Keratinocyte (primary cell): ENCODE measurements at regions not wholly inside any gene's neighbourhood (a gene's known extent, or its start where the extent isn't known, plus 50 kb on each side); places are given as distances from the start of the nearest gene placed in this dataset.

Source experiments
- DNase-seq: peaks from one replicate; pipeline ENCODE4 v3.0.0-alpha.2; 2011; ENCODE audit warnings: low read depth, missing footprints, low spot score
- FAIRE-seq: peaks from 2 replicates; lab custom pipeline; 2011; peaks lifted over from hg19 to GRCh38; lab: Jason Lieb, UNC
- H2AFZ ChIP-seq: 2 replicates; pipeline ENCODE4 v1.6.0; 2012; ENCODE audit warnings: low read length, control low read depth, inconsistent platforms; ENCODE audit not compliant: control insufficient read depth
- H3K27ac ChIP-seq: 2 replicates; pipeline ENCODE4 v1.5.1; 2011; ENCODE audit warnings: low read length; ENCODE audit not compliant: control insufficient read depth, insufficient read depth
- H3K27me3 ChIP-seq: 3 replicates; pipeline ENCODE4 v1.6.0; 2011; ENCODE audit warnings: low read length; ENCODE audit not compliant: control insufficient read depth, insufficient read depth; ENCODE audit errors: extremely low read depth
- H3K36me3 ChIP-seq, 2 experiments: 2 replicates in 1 of 2; 3 replicates in 1 of 2; pipeline ENCODE4 v1.5.1; 2011; ENCODE audit warnings: low read length in 2 of 2, mild to moderate bottlenecking in 1 of 2; ENCODE audit not compliant: control insufficient read depth in 2 of 2, insufficient read depth in 2 of 2; ENCODE audit errors: extremely low read depth in 1 of 2
- H3K4me1 ChIP-seq: 3 replicates; pipeline ENCODE4 v1.5.1; 2011; ENCODE audit warnings: low read length; ENCODE audit not compliant: control insufficient read depth, insufficient read depth; ENCODE audit errors: extremely low read depth
- H3K4me2 ChIP-seq: 3 replicates; pipeline ENCODE4 v1.6.0; 2011; ENCODE audit warnings: low read depth, low read length; ENCODE audit not compliant: control insufficient read depth, insufficient read depth; ENCODE audit errors: extremely low read depth
- H3K4me3 ChIP-seq, 3 experiments: fragments of 200-600 bp in 1 of 3; sonication (generic) in 1 of 3; 2 replicates in 2 of 3; 3 replicates in 1 of 3; pipeline ENCODE4 v1.5.1; 2011 to 2016; ENCODE audit warnings: low read length in 3 of 3, mild to moderate bottlenecking in 3 of 3, control low read depth in 2 of 3, inconsistent platforms in 1 of 3, low read depth in 1 of 3, mixed read lengths in 1 of 3, mixed run types in 1 of 3, moderate library complexity in 1 of 3; ENCODE audit not compliant: control insufficient read depth in 2 of 3, insufficient read depth in 2 of 3; ENCODE audit errors: extremely low read depth in 1 of 3
- H3K79me2 ChIP-seq: 2 replicates; pipeline ENCODE4 v1.6.0; 2012; ENCODE audit warnings: low read length; ENCODE audit not compliant: control insufficient read depth, insufficient read depth
- H3K9ac ChIP-seq: 3 replicates; pipeline ENCODE4 v1.6.0; 2011; ENCODE audit warnings: low read length; ENCODE audit not compliant: control insufficient read depth, insufficient read depth; ENCODE audit errors: extremely low read depth
- H3K9me1 ChIP-seq: 3 replicates; pipeline ENCODE4 v1.6.0; 2011; ENCODE audit warnings: low read length; ENCODE audit not compliant: control insufficient read depth, insufficient read depth; ENCODE audit errors: extremely low read depth
- H3K9me3 ChIP-seq: 2 replicates; pipeline ENCODE4 v1.5.1; 2012; ENCODE audit warnings: low read depth, low read length; ENCODE audit not compliant: control insufficient read depth
- H4K20me1 ChIP-seq: 3 replicates; pipeline ENCODE4 v1.6.0; 2011; ENCODE audit warnings: low read length; ENCODE audit not compliant: control insufficient read depth, insufficient read depth; ENCODE audit errors: extremely low read depth
- EZH2 ChIP-seq: IDR thresholded peaks from one replicate; pipeline ENCODE4 v1.6.1; 2012; ENCODE audit warnings: inconsistent platforms, mild to moderate bottlenecking, low read length, moderate library complexity
- dilution Hi-C: fragments of 300-500 bp; cut with MboI; formaldehyde crosslinking; loops from one replicate; pipeline ENCODE4 v1.7.0; 2020; ENCODE audit warnings: low sequenced_read_pairs; ENCODE audit not compliant: extremely low pct_ligation_motif_present
- TF ChIP-seq, protein P1 (sequence below), 3 experiments: IDR thresholded peaks in 1 of 3; conservative IDR thresholded peaks in 1 of 3; optimal IDR thresholded peaks in 1 of 3; 2 replicates in 2 of 3; 3 replicates in 1 of 3; pipeline versions ENCODE3 to v1.5.1; 2011; ENCODE audit warnings: low read length in 3 of 3, mild to moderate bottlenecking in 3 of 3, moderate library complexity in 2 of 3, control low read depth in 1 of 3, inconsistent platforms in 1 of 3; ENCODE audit not compliant: insufficient read depth in 2 of 3; ENCODE audit errors: extremely low read depth in 1 of 3

DNA sequence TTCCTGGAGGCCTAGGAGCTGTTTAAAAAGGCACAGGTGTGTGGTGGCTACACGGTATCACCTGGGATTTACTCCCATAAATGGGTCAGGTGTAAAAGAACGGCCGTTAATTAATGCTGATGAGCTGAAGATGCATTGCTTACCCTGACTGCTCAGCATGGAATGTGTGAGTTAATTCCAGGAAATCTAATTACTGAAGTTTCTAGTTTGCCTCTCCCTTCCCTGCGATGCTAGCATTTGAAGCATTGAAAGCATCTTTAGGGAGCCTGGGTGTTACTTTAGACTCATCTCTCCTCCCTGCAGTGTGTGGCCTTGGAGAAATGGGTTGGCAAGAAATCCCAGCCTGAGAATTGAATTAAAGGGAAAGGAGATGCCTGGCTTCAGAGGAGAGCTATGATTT is 415.9 kb downstream of the FUT8 start:
- H3K9me1 ChIP-seq: no peaks in the 10 kb centered on the region
- no peaks in the 10 kb centered on the region for H3K9me3 ChIP-seq
- no peak overlapping the region for H3K27ac ChIP-seq
- no peak overlapping the region for H3K9ac ChIP-seq
- H3K4me2 ChIP-seq: no peak overlapping the region
- TF ChIP-seq, protein P1, sequence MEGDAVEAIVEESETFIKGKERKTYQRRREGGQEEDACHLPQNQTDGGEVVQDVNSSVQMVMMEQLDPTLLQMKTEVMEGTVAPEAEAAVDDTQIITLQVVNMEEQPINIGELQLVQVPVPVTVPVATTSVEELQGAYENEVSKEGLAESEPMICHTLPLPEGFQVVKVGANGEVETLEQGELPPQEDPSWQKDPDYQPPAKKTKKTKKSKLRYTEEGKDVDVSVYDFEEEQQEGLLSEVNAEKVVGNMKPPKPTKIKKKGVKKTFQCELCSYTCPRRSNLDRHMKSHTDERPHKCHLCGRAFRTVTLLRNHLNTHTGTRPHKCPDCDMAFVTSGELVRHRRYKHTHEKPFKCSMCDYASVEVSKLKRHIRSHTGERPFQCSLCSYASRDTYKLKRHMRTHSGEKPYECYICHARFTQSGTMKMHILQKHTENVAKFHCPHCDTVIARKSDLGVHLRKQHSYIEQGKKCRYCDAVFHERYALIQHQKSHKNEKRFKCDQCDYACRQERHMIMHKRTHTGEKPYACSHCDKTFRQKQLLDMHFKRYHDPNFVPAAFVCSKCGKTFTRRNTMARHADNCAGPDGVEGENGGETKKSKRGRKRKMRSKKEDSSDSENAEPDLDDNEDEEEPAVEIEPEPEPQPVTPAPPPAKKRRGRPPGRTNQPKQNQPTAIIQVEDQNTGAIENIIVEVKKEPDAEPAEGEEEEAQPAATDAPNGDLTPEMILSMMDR (optimal IDR thresholded peaks at IDR 0.05 in 1 of 3, IDR thresholded peaks at IDR 0.05 in 1 of 3, conservative IDR thresholded peaks at IDR 0.05 in 1 of 3; ENCODE audit: extremely low read depth in 1 of 3, insufficient read depth in 2 of 3, low read length in 3 of 3): no peak
- no peak for TF ChIP-seq EZH2
- H3K27me3 ChIP-seq: peaks cover 8% of the 10 kb centered on the region
- no peaks in the 10 kb centered on the region for H3K79me2 ChIP-seq
- H4K20me1 ChIP-seq: no peaks in the 10 kb centered on the region
- H3K4me3 ChIP-seq: no peak overlapping the region
- FAIRE-seq: no peak
- DNase-seq: no peak
- no peak overlapping the region for H2AFZ ChIP-seq
- dilution Hi-C loops: no loop called here
- no peaks in the 10 kb centered on the region for H3K36me3 ChIP-seq
- H3K4me1 ChIP-seq: no peaks in the 10 kb centered on the region

DNA sequence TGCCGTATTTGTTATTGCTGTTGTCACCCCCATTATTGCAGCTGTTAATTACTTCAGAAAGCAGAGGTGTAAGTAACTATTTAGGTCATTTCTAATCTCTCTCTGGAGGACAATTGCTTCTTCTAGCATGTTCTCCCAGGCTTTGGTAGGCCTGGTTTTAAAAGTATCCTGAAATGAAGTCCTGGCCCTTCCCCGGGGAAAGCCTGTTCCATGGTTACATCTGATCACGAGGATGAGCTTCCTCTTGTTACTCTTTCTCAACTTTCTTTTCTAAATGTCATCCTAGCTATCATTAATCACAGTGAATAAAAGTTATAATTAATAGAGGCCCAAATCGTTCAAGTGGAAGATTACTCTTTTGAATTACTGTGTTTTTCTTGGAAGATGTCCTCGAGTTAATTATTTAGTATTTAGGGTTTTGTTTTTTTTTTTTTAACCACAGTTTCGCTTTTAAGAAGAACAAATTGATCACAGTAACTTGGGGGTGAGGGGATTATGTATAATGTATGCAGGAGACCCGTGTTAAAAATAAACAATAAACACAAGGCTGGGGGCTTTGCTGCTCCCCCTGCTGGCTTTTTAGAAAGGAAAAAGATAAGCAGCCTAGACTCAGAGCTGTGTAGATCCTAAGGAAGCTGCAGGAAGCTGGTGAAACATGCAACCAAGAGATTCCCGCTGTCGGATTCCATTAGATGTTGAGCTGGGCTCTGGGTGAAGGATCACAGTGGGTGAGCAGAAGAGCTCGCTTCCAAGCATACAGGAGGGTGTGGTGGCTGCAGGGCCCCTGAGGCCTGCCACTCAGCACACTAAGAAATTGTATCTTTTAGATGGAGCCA is 420.1 kb downstream of the FUT8 start:
- FAIRE-seq (no peak), DNase-seq (no peak)
- Histone ChIP-seq H2AFZ (no peak overlapping the region), H3K9ac (no peak overlapping the region), H4K20me1 (no peaks in the 10 kb centered on the region), H3K9me1 (no peaks in the 10 kb centered on the region), H3K27me3 (peaks cover 7% of the 10 kb centered on the region), H3K4me2 (no peak overlapping the region), H3K4me1 (no peaks in the 10 kb centered on the region), H3K27ac (no peak overlapping the region), H3K9me3 (no peaks in the 10 kb centered on the region), H3K36me3 (no peaks in the 10 kb centered on the region), H3K4me3 (no peak overlapping the region), H3K79me2 (no peaks in the 10 kb centered on the region)
- dilution Hi-C loops: no loop called here
- TF ChIP-seq EZH2: no peak
- TF ChIP-seq, protein P1 (optimal IDR thresholded peaks at IDR 0.05 in 1 of 3, IDR thresholded peaks at IDR 0.05 in 1 of 3, conservative IDR thresholded peaks at IDR 0.05 in 1 of 3; ENCODE audit: extremely low read depth in 1 of 3, insufficient read depth in 2 of 3, low read length in 3 of 3): peak in 1 of 3 experiments; percentile 10
